Right lobe of liver (tissue), 4 donors: ENCODE measurements at regions not wholly inside any gene's neighbourhood (a gene's known extent, or its start where the extent isn't known, plus 50 kb on each side); places are given as distances from the start of the nearest gene placed in this dataset.

Experiments
- POLR2A ChIP-seq: fragments of 450-650 bp; IDR thresholded peaks from one replicate; pipeline ENCODE4 v1.6.1; 2017; ENCODE audit warnings: antibody characterized with exemption, mild to moderate bottlenecking
- TF ChIP-seq, protein P1 (sequence below), 4 donors: fragments of 200-600 bp in 3 of 4; fragments of 450-650 bp in 1 of 4; IDR thresholded peaks; one replicate each; pipeline versions ENCODE4 v1.5.1 to v1.8.0; 2016 to 2022; ENCODE audit warnings: antibody characterized with exemption in 4 of 4, mild to moderate bottlenecking in 2 of 4
- donor health status: DM: no; HTN: no; CAD: no.
- donor health status: DM: no; HTN: no; CAD: no.
- donor health status: DM: no; HTN: yes; CAD: no.

DNA sequence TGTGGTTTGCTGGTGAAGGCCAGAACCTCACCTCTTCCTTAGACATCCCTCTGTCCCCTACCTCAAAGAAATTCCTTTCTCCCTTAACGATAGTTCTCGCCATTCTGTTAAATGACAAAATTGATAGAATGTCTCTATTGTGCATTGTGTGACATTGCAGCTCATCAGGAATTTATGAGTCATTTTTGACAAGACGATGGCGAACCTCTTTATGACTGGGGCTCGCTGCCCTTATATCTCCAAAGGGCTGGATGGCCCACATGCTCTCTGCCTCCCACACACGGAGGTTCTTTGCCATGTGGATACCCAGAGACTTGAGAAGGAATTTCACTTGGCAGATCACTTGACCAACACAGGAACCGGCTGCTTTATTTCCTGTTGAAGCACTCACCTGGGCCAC, 66.8 kb upstream of the RPS6KA2 start:
- TF ChIP-seq, protein P1, sequence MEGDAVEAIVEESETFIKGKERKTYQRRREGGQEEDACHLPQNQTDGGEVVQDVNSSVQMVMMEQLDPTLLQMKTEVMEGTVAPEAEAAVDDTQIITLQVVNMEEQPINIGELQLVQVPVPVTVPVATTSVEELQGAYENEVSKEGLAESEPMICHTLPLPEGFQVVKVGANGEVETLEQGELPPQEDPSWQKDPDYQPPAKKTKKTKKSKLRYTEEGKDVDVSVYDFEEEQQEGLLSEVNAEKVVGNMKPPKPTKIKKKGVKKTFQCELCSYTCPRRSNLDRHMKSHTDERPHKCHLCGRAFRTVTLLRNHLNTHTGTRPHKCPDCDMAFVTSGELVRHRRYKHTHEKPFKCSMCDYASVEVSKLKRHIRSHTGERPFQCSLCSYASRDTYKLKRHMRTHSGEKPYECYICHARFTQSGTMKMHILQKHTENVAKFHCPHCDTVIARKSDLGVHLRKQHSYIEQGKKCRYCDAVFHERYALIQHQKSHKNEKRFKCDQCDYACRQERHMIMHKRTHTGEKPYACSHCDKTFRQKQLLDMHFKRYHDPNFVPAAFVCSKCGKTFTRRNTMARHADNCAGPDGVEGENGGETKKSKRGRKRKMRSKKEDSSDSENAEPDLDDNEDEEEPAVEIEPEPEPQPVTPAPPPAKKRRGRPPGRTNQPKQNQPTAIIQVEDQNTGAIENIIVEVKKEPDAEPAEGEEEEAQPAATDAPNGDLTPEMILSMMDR (IDR thresholded peaks at IDR 0.05): no peak
- no peak for TF ChIP-seq POLR2A
